RWPE1 (cell line): ENCODE measurements at regions not wholly inside any gene's neighbourhood (a gene's known extent, or its start where the extent isn't known, plus 50 kb on each side); places are given as distances from the start of the nearest gene placed in this dataset.

Experiments used
- CTCF ChIA-PET: fragments of 350-600 bp; sonication (Branson Sonifier 250); formaldehyde crosslinking; extraction: SDS; loops from one replicate; lab custom pipeline; 2021; lab: Yijun Ruan, JAX
- POLR2A ChIA-PET: fragments of 400-600 bp; formaldehyde crosslinking; extraction: SDS; loops from one replicate; lab custom pipeline; 2020; ENCODE audit warnings: antibody characterized with exemption; ENCODE audit not compliant: low non-redundant PET; lab: Yijun Ruan, JAX
- DNase-seq: peaks from one replicate; pipeline ENCODE4 v3.0.0; 2012; ENCODE audit warnings: low spot score
- H3K27ac ChIP-seq: fragments of 450-650 bp; 2 replicates; pipeline ENCODE4 v1.5.1; 2017
- TF ChIP-seq, protein P1 (sequence below): fragments of 450-650 bp; conservative IDR thresholded peaks from 2 replicates; pipeline ENCODE4 v1.5.1; 2017; ENCODE audit warnings: low read depth, mild to moderate bottlenecking

DNA sequence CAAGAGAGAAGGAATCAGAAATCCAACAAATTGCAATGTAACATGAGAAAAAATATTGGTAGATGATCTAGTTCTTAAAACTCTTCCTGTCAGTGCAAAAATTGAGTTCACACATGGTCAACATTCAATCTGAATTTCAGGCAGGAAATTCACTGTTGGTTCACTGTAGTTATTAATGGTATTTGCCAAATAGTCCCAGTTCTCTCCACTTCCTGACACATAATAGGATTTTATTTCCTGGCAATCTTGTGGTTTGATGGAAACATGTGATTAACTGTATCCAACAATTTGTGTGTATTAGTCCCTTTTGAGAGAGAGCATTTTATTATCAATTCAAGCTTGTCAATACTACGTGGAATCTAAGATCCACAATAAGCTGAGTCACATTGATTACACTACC is 1103.1 kb downstream of the ROBO2 start:
- no peak for DNase-seq

DNA sequence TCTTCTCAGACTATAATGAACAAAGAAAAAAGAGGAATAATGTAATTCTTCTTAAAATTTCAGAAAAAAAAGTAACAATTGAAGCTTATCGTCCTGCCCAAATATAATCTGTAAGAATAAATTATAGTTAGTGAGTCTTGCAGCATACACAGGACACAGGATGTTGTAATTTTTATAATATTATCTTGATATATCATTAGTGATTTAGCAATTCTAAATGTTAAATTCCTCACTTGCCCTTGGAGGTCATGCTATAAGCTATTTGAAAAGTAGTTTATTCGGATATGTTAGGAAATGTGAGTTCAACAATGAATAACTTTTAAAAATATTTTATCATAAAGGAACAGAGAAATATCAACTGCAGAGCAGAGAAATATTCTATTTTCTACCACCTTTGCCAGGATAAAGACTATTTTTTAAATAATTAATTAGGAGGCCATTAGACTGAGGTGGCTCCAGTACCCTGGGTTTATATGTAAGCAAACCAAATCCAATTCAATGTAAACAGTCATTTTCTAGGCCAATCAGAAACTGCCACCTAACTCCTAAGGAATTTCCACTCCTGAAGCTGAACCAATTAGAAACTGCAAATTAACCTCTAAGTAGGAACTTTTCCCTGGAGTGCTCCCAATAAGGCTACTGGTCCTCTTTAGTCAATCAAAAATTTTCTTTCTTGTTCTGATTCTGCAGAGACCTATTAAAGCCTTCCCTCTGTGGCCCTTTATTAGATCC is 1109.3 kb downstream of the ROBO2 start:
- CTCF ChIA-PET, result no interaction called here
- H3K27ac ChIP-seq, result no peak overlapping the region
- DNase-seq, result no peak
- TF ChIP-seq, protein P1, sequence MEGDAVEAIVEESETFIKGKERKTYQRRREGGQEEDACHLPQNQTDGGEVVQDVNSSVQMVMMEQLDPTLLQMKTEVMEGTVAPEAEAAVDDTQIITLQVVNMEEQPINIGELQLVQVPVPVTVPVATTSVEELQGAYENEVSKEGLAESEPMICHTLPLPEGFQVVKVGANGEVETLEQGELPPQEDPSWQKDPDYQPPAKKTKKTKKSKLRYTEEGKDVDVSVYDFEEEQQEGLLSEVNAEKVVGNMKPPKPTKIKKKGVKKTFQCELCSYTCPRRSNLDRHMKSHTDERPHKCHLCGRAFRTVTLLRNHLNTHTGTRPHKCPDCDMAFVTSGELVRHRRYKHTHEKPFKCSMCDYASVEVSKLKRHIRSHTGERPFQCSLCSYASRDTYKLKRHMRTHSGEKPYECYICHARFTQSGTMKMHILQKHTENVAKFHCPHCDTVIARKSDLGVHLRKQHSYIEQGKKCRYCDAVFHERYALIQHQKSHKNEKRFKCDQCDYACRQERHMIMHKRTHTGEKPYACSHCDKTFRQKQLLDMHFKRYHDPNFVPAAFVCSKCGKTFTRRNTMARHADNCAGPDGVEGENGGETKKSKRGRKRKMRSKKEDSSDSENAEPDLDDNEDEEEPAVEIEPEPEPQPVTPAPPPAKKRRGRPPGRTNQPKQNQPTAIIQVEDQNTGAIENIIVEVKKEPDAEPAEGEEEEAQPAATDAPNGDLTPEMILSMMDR, result no peak
- POLR2A ChIA-PET, result no interaction called here

More for the DNA sequence above, 1103.1 kb downstream of the ROBO2 start:
- ChIA-PET POLR2A (no interaction called here), CTCF (no interaction called here)
- no peak overlapping the region for H3K27ac ChIP-seq
- TF ChIP-seq, protein P1, result no peak

DNA sequence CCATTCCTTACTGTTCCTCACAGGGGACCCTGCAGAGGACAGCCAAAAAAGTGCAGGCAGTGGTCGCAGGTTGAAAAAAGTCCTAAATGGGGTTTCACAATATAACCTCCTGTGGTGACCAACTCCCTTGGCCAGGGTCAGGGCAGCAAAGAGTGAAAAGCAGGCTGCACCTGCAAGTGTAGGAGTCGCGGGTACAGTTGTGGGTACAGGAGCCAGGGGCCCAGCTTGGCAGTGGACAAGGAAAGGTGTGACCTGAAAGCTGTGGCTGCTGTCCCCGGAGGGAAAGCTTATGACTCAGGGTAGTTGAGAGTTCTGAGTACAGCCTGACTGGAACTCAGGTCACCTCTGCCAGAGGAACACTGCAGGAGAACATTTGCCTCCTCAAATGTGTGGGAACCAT is 1114.1 kb downstream of the ROBO2 start:
- POLR2A ChIA-PET, result no interaction called here
- CTCF ChIA-PET, result no interaction called here
- no peak for DNase-seq
- no peak overlapping the region for H3K27ac ChIP-seq
- TF ChIP-seq, protein P1, result no peak

DNA sequence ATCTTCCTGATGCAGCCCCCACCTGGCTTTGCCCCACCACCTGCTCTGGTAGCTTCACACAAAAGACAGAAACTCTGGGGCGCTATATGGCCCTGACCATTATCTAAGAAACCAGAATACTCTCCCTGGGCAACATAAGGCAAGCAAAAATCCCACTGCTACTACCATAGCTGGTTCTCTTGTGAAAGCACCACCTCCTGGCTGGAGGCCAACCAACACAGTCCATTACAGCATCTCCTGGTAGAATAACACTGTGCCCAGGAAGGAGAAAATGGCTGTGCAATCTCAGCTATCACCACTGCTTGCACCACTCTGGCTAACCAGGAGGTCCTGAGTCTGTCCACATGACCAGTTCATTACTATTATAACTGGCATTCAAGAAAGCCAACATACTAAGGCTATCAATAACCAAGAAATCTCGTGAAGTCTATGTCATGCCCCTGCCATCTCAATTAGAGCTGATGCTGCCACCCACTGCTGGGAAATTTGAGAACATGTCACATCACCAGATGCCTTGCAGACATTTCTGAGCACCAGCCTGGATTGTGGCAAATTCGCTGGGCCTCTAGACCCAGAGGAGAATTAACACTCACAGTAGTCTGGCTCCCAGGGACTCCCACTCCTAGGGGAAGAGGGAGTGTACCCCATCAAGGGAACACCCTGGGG is 1114.8 kb downstream of the ROBO2 start:
- CTCF ChIA-PET, result no interaction called here
- no peak overlapping the region for H3K27ac ChIP-seq
- POLR2A ChIA-PET, result no interaction called here
- no peak for DNase-seq
- TF ChIP-seq, protein P1, result no peak

DNA sequence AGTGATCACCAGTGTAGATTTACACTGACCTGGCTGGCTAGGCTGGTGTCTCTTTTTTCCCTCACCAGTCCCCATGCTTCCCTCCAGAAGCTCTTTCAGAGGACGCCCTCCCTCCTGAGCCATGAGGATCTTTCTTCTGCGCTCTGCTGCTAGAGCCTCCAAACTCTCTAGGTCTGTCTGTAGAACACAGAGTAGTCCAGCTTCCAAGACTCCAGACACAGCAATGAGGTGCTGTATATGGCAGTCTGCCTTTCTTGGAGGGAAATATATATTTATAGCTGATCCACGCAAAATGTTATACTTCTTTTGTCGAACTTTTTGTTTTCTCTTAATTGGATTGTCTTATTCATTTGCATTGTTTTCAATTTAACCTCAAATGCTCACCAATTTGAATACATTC is 1121.8 kb downstream of the ROBO2 start:
- POLR2A ChIA-PET, result no interaction called here
- CTCF ChIA-PET, result interaction anchor here (0.6 kb wide), 1 partner anchor 32 kb away, joined by 3 read pairs; no protein-coding TSS in a partner anchor
- H3K27ac ChIP-seq, result no peak overlapping the region
- TF ChIP-seq, protein P1, result no peak
- DNase-seq, result no peak

DNA sequence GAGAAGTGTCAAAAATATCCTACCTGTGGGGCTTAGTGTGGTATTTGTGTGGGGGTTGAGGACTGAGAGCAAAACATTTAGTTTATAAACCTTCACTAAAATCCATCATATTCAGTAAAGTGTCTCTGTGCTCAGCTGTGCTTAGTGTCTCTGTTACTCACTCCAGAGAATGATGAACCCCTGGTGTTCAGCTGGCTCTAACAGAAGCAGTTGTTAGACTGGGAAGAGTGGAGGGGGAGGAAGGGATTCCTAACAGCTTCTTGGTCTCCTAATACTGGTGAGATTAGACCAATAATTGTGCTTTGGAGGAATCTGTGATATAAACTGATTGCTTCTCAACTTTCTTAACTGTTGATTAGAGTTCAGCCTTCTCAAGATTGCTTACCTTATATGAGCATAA is 1123.5 kb downstream of the ROBO2 start:
- ChIA-PET POLR2A (no interaction called here), CTCF (no interaction called here)
- DNase-seq, result no peak
- TF ChIP-seq, protein P1, result no peak
- no peak overlapping the region for H3K27ac ChIP-seq
